CD14-positive monocyte (primary cell): ENCODE measurements at regions not wholly inside any gene's neighbourhood (a gene's known extent, or its start where the extent isn't known, plus 50 kb on each side); places are given as distances from the start of the nearest gene placed in this dataset.

ENCODE experiments used
- DNase-seq, 3 donors: peaks; one replicate each; pipeline ENCODE4 v3.0.0-alpha.2; 2011 to 2022
- H2AFZ ChIP-seq: 2 replicates; pipeline ENCODE4 v1.6.0; 2012; ENCODE audit warnings: mild to moderate bottlenecking, low read depth, low read length, inconsistent platforms; ENCODE audit not compliant: insufficient read depth, poor library complexity, severe bottlenecking
- H3K27ac ChIP-seq, 2 donors: 1 replicate in 1 of 2; 2 replicates in 1 of 2; pipeline ENCODE4 v1.5.1; 2012 to 2013; ENCODE audit warnings: low read length in 2 of 2, control low read depth in 1 of 2, inconsistent platforms in 1 of 2, low read depth in 1 of 2, mild to moderate bottlenecking in 1 of 2
- H3K27me3 ChIP-seq, 2 donors: one replicate each; pipeline versions ENCODE4 v1.6.0 to v1.6.1; 2011 to 2013; ENCODE audit warnings: low read length in 2 of 2; ENCODE audit not compliant: control insufficient read depth in 2 of 2, insufficient read depth in 2 of 2
- H3K36me3 ChIP-seq, 2 donors: replicated peaks in 1 of 2; 1 replicate in 1 of 2; 2 replicates in 1 of 2; pipeline versions ENCODE4 v1.5.1 to v1.6.1; 2012 to 2013; ENCODE audit warnings: low read length in 2 of 2, control low read depth in 1 of 2, inconsistent platforms in 1 of 2, mild to moderate bottlenecking in 1 of 2; ENCODE audit not compliant: insufficient read depth in 2 of 2, control insufficient read depth in 1 of 2
- H3K4me1 ChIP-seq, 2 donors: 1 replicate in 1 of 2; 2 replicates in 1 of 2; pipeline versions ENCODE4 v1.5.1 to v1.6.1; 2012 to 2013; ENCODE audit warnings: low read length in 2 of 2, control low read depth in 1 of 2, inconsistent platforms in 1 of 2, mild to moderate bottlenecking in 1 of 2, moderate library complexity in 1 of 2; ENCODE audit not compliant: insufficient read depth in 2 of 2, control insufficient read depth in 1 of 2
- H3K4me2 ChIP-seq: replicated peaks from 2 replicates; pipeline ENCODE3; 2012; ENCODE audit warnings: low read length, moderate library complexity, mild to moderate bottlenecking; ENCODE audit not compliant: poor library complexity, severe bottlenecking; ENCODE audit errors: extremely low read depth
- H3K4me3 ChIP-seq, 3 experiments: fragments of 200-600 bp in 1 of 3; sonication (generic) in 1 of 3; replicated peaks in 1 of 3; 1 replicate in 2 of 3; 2 replicates in 1 of 3; pipeline ENCODE4 v1.5.1; 2011 to 2013; ENCODE audit warnings: low read length in 3 of 3, mild to moderate bottlenecking in 3 of 3, control low read depth in 2 of 3, low read depth in 2 of 3, inconsistent platforms in 1 of 3, moderate library complexity in 1 of 3
- H3K79me2 ChIP-seq: 2 replicates; pipeline ENCODE4 v1.6.0; 2012; ENCODE audit warnings: mild to moderate bottlenecking, control low read depth, inconsistent platforms, low read length, moderate library complexity; ENCODE audit not compliant: insufficient read depth
- H3K9ac ChIP-seq: 2 replicates; pipeline ENCODE4 v1.6.0; 2017; ENCODE audit warnings: low read length, mild to moderate bottlenecking; ENCODE audit not compliant: insufficient read depth, poor library complexity, severe bottlenecking
- H3K9me3 ChIP-seq, 2 donors: replicated peaks in 1 of 2; 1 replicate in 1 of 2; 2 replicates in 1 of 2; pipeline versions ENCODE4 v1.5.1 to v1.6.1; 2012 to 2013; ENCODE audit warnings: low read length in 2 of 2, control low read depth in 1 of 2; ENCODE audit not compliant: control insufficient read depth in 1 of 2, insufficient read depth in 1 of 2
- H4K20me1 ChIP-seq: 2 replicates; pipeline ENCODE4 v1.6.0; 2012; ENCODE audit warnings: mild to moderate bottlenecking, low read length, control low read depth, moderate library complexity; ENCODE audit not compliant: insufficient read depth
- H3K27ac Mint-ChIP-seq, 7 donors: one replicate each; pipeline ENCODE4 v1.8.0; 2020; ENCODE audit warnings: mild to moderate bottlenecking in 7 of 7, mixed read lengths in 7 of 7, moderate library complexity in 6 of 7, inconsistent platforms in 2 of 7
- H3K27me3 Mint-ChIP-seq, 3 donors: one replicate each; pipeline ENCODE4 v1.8.0; 2021 to 2022; ENCODE audit warnings: low read depth in 3 of 3, mild to moderate bottlenecking in 3 of 3, mixed read lengths in 3 of 3, moderate library complexity in 3 of 3, inconsistent platforms in 1 of 3
- H3K36me3 Mint-ChIP-seq, 2 donors: one replicate each; pipeline ENCODE4 v1.8.0; 2020; ENCODE audit warnings: mixed read lengths in 2 of 2, inconsistent platforms in 1 of 2, mild to moderate bottlenecking in 1 of 2
- H3K4me1 Mint-ChIP-seq: one replicate; pipeline ENCODE4 v1.8.0; 2020; ENCODE audit warnings: mild to moderate bottlenecking, mixed read lengths
- H3K4me3 Mint-ChIP-seq, 2 donors: one replicate each; pipeline ENCODE4 v1.8.0; 2020; ENCODE audit warnings: mild to moderate bottlenecking in 2 of 2, mixed read lengths in 2 of 2, moderate library complexity in 1 of 2
- H3K9me3 Mint-ChIP-seq, 7 donors: one replicate each; pipeline ENCODE4 v1.8.0; 2020 to 2022; ENCODE audit warnings: mixed read lengths in 7 of 7, mild to moderate bottlenecking in 6 of 7, moderate library complexity in 6 of 7, inconsistent platforms in 2 of 7
- CTCF ChIP-seq: fragments of 200-600 bp; IDR thresholded peaks from one replicate; pipeline ENCODE4 v1.8.0; 2022; ENCODE audit warnings: antibody characterized with exemption, mild to moderate bottlenecking
- WGBS: methylation state at CpG from one replicate; pipeline ENCODE4 v1.1.5; 2013; ENCODE audit warnings: missing lambda C conversion rate; ENCODE audit not compliant: insufficient coverage; 5-methylcytosine and 5-hydroxymethylcytosine counted together
- intact Hi-C, 2 donors: fragments of 100-400 bp; cut with micrococcal nuclease; formaldehyde crosslinking; loops; one replicate each; pipeline versions ENCODE4 v1.15.0 to v1.15.1; 2023

- Histone ChIP-seq H3K27ac (no peak overlapping the region), H3K4me1 (no peaks in the 10 kb centered on the region), H3K4me3 (no peak overlapping the region), H3K9ac (no peak overlapping the region), H3K4me2 (no peak overlapping the region), H2AFZ (no peak overlapping the region), H3K9me3 (no peaks in the 10 kb centered on the region), H3K36me3 (no peaks in the 10 kb centered on the region), H4K20me1 (no peaks in the 10 kb centered on the region), H3K79me2 (no peaks in the 10 kb centered on the region), H3K27me3 (no peaks in the 10 kb centered on the region)
- Mint-ChIP-seq H3K27me3 (peaks cover 7 to 20% (median 12%) of the 10 kb centered on the region in 3 donors), H3K4me3 (no peak overlapping the region), H3K4me1 (no peaks in the 10 kb centered on the region), H3K9me3 (peaks cover 0 to 2% (median 0%) of the 10 kb centered on the region in 7 donors), H3K27ac (no peak overlapping the region), H3K36me3 (no peaks in the 10 kb centered on the region)
- no CpG with 5 or more reads among the region's 5 CpGs for WGBS
- intact Hi-C loops = no loop called here
- no peak for TF ChIP-seq CTCF
- DNase-seq = no peak
These were observed 124.0 kb upstream of the TOPAZ1 start for GRCh38 chr3:44117736-44118135.

- Histone ChIP-seq H3K27ac (no peak overlapping the region), H3K27me3 (no peaks in the 10 kb centered on the region), H2AFZ (no peak overlapping the region), H3K36me3 (no peaks in the 10 kb centered on the region), H3K9ac (no peak overlapping the region), H3K4me3 (no peak overlapping the region), H3K4me2 (no peak overlapping the region), H4K20me1 (no peaks in the 10 kb centered on the region), H3K9me3 (no peaks in the 10 kb centered on the region), H3K4me1 (no peaks in the 10 kb centered on the region), H3K79me2 (no peaks in the 10 kb centered on the region)
- WGBS = 86% methylated on average over 6 of the region's 6 CpGs
- Mint-ChIP-seq H3K4me3 (no peak overlapping the region), H3K27me3 (peaks cover 3 to 11% (median 6%) of the 10 kb centered on the region in 3 donors), H3K36me3 (no peaks in the 10 kb centered on the region), H3K4me1 (no peaks in the 10 kb centered on the region), H3K9me3 (no peaks in the 10 kb centered on the region), H3K27ac (no peak overlapping the region)
- intact Hi-C loops = no loop called here
- TF ChIP-seq CTCF = no peak
- no peak for DNase-seq
These were observed 120.7 kb upstream of the TOPAZ1 start for GRCh38 chr3:44120721-44121582.
